GM10248 (cell line): ENCODE measurements at regions not wholly inside any gene's neighbourhood (a gene's known extent, or its start where the extent isn't known, plus 50 kb on each side); places are given as distances from the start of the nearest gene placed in this dataset.

Experiments used
- CTCF ChIA-PET: fragments of 300-600 bp; sonication (Branson Sonifier 250); formaldehyde crosslinking; extraction: SDS; loops from one replicate; lab custom pipeline; 2021; ENCODE audit warnings: antibody characterized with exemption; lab: Yijun Ruan, JAX
- POLR2A ChIA-PET: fragments of 350-650 bp; sonication (Branson Sonifier 250); formaldehyde crosslinking; extraction: SDS; loops from one replicate; lab custom pipeline; 2020; ENCODE audit warnings: antibody characterized with exemption; lab: Yijun Ruan, JAX
- DNase-seq: peaks from one replicate; pipeline ENCODE4 v3.0.0; 2012; ENCODE audit errors: extremely low spot score
- TF ChIP-seq, protein P1 (sequence below): IDR thresholded peaks from 2 replicates; pipeline ENCODE4 v1.5.1; 2012; ENCODE audit warnings: mild to moderate bottlenecking, low read depth; ENCODE audit errors: extremely low read depth, missing control alignments, control extremely low read depth

DNA sequence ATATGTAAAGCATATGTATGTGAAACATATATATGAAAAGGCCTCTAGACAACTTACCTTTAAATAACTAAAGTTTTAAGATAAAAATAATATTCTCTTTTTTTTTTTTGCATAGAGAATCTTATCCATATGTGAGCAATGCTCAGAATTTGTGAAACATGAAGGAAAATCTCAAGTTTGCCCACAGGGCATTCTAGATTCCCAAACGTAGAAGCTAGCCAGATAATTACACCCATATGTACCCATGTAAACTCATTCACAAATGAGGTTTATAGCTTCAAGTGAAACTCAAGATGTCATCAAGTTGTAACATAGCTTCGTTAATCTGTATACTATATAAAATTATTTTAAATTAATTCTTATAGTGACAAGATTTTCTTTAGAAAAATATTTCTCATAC lies 537.3 kb upstream of the NR2F2 start:
- DNase-seq: no peak
- ChIA-PET POLR2A (no interaction called here), CTCF (no interaction called here)
- TF ChIP-seq, protein P1, sequence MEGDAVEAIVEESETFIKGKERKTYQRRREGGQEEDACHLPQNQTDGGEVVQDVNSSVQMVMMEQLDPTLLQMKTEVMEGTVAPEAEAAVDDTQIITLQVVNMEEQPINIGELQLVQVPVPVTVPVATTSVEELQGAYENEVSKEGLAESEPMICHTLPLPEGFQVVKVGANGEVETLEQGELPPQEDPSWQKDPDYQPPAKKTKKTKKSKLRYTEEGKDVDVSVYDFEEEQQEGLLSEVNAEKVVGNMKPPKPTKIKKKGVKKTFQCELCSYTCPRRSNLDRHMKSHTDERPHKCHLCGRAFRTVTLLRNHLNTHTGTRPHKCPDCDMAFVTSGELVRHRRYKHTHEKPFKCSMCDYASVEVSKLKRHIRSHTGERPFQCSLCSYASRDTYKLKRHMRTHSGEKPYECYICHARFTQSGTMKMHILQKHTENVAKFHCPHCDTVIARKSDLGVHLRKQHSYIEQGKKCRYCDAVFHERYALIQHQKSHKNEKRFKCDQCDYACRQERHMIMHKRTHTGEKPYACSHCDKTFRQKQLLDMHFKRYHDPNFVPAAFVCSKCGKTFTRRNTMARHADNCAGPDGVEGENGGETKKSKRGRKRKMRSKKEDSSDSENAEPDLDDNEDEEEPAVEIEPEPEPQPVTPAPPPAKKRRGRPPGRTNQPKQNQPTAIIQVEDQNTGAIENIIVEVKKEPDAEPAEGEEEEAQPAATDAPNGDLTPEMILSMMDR: no peak

DNA sequence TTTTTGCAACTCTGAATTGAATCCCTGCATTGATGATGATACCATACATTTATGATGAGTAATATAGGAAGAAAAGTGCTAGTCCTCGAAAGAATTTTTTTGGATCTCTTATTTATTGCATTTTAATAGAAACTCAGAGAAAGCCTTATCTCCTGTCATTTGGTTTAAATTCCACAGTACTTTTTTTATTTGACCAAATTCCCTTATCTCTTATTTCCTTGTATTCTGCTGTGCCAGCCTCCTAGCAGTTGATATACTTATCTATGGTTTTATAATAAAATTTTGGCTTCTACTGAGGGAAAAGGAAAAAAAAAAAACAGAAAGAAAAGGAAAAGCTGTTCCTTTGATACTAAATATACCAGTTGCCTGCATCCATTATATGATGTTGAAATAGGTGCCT lies 535.1 kb upstream of the NR2F2 start:
- CTCF ChIA-PET: interaction anchor here (1.4 kb wide), 1 partner anchor 11 kb away, joined by 3 read pairs; no protein-coding TSS in a partner anchor
- POLR2A ChIA-PET: no interaction called here
- TF ChIP-seq, protein P1: no peak
- no peak for DNase-seq

DNA sequence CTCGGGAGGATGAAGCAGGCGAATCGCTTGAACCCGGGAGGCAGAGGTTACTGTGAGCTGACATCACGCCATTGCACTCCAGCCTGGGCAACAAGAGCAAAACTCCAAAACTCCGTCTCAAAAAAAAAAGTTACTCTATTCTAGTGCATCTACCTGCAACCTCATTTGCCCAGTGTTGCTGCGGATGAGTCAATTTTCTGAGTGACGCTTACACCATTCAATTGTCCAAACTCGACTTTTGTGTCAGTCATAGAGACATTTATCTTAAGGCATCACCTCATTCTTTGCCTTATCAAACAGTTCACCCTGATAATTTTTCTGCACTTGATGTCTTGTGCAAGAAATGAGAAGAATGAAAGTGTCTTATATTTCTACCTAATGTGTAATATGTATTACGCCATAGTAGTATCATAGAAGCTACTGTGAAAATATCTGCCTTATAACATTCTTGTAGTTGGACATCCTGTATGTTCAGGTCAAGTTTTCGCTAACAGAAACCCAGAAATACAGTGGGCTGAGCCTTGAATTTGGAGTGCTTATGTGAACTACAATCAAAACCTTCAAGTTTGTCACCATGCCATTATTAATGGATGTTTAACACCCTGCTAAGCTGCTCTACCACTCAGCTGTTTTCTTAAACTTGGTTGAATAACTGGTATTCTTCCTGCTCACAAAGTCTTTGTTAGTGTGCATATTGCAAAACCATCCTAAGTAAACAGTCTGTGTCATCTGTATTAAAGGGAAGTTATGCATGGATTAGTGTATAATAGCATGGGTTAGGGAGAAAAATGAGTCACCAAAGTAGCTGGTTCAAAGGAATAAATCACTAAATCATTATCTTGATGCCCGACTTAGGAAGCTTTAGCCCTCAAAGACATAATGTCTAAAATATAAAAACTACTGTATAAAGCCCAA lies 531.0 kb upstream of the NR2F2 start:
- ChIA-PET CTCF (no interaction called here), POLR2A (no interaction called here)
- no peak for DNase-seq
- TF ChIP-seq, protein P1: no peak

DNA sequence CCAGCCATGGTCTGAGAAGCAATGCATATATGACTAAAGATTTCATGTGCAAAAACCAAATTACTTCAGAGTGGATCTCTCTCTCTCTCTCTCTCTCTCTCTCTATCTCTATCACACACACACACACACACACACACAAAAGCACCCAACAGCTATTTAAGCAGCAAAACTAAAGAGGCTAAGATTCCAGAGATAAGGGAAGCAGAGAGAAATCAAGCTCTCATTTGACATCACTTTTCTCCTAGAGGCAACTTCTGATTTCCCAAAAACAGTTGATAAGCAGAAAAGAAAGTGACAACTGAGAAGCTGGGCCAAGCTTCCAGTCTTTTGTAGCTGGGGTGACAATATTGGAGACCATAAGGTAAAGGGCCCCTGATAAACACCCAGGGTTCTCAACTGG lies 526.0 kb upstream of the NR2F2 start:
- TF ChIP-seq, protein P1: no peak
- ChIA-PET CTCF (interaction anchor here (0.9 kb wide), 1 partner anchor 10 kb away, joined by 3 read pairs; no protein-coding TSS in a partner anchor), POLR2A (no interaction called here)
- no peak for DNase-seq

- TF ChIP-seq, protein P1: no peak
- DNase-seq: no peak
- POLR2A ChIA-PET: no interaction called here
- CTCF ChIA-PET: no interaction called here
Measured at GRCh38 chr15:95812491-95812890, 518.0 kb upstream of the NR2F2 start.

DNA sequence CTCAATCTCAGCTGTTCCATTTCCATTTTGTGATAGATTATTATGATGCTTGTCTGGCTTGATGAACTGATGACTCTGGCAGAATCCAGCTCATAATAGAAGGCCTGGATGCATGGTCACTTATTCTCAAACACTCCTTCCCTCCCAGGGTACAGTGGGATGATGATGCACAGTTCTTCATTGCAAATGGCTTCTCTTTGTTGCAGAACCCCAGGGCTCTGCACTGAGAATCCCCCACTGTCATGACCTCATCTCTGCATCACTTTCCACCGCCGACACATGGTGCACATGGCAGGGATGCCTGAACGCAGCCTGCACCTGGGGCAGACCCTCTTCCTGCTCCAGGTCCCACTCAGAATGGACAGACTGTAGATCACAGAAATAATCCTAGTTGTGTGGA lies 515.6 kb upstream of the NR2F2 start:
- no peak for DNase-seq
- ChIA-PET CTCF (interaction anchor here (1.2 kb wide), 1 partner anchor 11 kb away, joined by 3 read pairs; no protein-coding TSS in a partner anchor), POLR2A (no interaction called here)
- TF ChIP-seq, protein P1: no peak
